ENCODE measurements at regions not wholly inside any gene's neighbourhood (a gene's known extent, or its start where the extent isn't known, plus 50 kb on each side); places are given as distances from the start of the nearest gene placed in this dataset.

GRCh38 chr6:111950661-111951496 lies 77.6 kb upstream of the FYN start:
- TF ChIP-seq CTCF (IDR thresholded peaks at IDR 0.05) = no peak
- TF ChIP-seq POLR2A (IDR thresholded peaks at IDR 0.05) = no peak
- no peak for TF ChIP-seq EP300 (IDR thresholded peaks at IDR 0.05)

All from tibial nerve (tissue), 4 donors.